Stimulated activated CD4-positive, alpha-beta T cell treated with anti-CD3 and anti-CD28 coated beads, Interleukin-2, amount 100 ng/mL, for 48 hours (primary cell): ENCODE measurements at regions not wholly inside any gene's neighbourhood (a gene's known extent, or its start where the extent isn't known, plus 50 kb on each side); places are given as distances from the start of the nearest gene placed in this dataset.

Experiments
- DNase-seq, 2 donors: peaks; one replicate each; pipeline ENCODE4 v3.0.0-alpha.2; 2020

GRCh38 chr2:217149087-217149660 is 289.3 kb upstream of the TNP1 start:
- no peak for DNase-seq

- DNase-seq = no peak
Measured at GRCh38 chr2:217147818-217148217, 288.0 kb upstream of the TNP1 start.

GRCh38 chr2:217146956-217147355 is 287.1 kb upstream of the TNP1 start:
- DNase-seq = no peak

DNA sequence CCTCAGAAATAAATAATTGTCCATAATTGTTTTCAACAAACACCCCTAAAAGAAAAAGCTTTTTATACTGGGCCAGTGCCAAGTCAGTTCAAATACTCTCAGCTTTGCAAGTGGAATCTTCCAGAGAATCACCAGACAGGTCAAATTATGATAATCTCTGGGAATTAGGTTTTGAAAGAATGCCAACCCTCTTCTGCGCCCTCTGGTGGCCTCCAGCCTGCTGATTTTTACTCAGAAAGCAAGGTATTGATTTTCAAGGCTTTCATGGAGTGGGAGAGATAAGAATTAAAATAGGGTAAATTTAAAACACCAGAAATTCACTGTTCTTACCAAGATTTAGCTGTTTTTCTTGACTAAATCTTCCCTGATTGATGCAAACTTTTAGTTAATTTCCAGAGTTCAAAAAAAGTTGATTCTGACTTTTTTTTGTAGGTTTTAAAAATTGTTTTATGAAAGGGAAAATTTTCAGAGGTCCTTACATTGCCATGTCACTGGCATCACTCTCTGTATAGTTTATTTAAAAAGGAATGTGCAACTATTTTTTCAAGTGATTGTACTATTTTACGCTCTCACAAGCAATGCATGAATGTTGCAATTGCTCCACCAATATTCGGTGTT is 282.9 kb upstream of the TNP1 start:
- DNase-seq = peak; percentile 10 to 25

- DNase-seq = no peak
Measured at GRCh38 chr2:217138284-217138683, 278.4 kb upstream of the TNP1 start.

DNA sequence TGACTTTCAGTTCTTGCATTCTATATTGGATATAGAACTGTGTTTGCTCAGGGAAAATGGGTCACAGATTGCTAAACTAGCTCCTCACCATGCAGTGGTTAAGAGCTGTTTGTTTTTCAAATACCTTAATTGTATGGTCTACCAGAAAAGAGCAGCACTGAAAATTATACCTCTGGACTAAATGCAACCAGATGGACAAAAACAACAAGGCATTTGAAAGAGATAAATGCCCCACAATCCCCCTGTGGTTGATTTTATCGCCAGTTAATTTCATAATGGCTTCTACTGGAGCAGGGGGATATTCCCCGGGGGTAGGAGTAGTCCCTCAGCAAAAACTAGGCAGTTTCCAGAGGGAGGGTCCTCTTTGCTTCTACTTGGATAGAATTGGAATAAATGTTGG is 267.9 kb upstream of the TNP1 start:
- DNase-seq = no peak

DNA sequence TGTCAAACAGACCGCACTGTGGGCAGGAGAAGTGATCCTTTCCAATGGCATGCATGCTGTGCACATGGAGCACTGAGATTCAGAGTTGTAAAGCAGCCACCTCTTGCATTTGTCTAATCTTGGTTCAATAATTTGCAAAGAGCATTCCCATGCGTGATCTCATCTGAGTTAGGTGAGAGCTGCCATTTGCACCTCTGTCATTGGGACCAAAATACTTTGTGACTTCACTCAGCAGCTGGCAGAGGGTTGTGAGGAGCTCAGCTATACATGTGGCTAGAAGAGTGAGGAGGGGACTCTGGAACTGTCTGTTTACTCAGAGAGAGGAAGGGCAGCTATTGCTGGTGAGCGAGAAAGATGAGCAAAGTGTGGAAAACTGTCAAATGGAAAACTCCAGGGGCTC is 265.1 kb upstream of the TNP1 start:
- no peak for DNase-seq

DNA sequence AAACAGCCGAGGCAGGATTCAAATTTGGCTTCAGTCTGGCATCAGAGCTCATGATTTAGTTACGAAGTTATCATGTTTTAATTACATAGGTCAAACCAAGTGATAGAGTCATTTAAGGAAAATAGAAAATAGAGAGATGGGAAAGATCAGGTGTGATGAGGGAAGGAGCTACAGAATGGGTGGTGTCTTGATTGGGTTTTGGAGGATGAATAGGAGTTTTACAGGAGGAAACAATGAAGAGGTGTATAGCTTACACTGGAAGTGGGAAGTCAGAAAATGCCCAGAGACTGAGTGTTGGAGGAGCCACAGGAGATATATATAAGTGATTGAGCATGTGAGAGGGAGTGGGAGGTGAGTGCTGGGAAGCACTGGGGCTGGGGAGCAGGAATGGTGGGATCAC is 264.2 kb upstream of the TNP1 start:
- no peak for DNase-seq

GRCh38 chr2:217121565-217121964 is 261.7 kb upstream of the TNP1 start:
- DNase-seq = no peak

GRCh38 chr2:217120429-217120828 is 260.6 kb upstream of the TNP1 start:
- DNase-seq = no peak

DNA sequence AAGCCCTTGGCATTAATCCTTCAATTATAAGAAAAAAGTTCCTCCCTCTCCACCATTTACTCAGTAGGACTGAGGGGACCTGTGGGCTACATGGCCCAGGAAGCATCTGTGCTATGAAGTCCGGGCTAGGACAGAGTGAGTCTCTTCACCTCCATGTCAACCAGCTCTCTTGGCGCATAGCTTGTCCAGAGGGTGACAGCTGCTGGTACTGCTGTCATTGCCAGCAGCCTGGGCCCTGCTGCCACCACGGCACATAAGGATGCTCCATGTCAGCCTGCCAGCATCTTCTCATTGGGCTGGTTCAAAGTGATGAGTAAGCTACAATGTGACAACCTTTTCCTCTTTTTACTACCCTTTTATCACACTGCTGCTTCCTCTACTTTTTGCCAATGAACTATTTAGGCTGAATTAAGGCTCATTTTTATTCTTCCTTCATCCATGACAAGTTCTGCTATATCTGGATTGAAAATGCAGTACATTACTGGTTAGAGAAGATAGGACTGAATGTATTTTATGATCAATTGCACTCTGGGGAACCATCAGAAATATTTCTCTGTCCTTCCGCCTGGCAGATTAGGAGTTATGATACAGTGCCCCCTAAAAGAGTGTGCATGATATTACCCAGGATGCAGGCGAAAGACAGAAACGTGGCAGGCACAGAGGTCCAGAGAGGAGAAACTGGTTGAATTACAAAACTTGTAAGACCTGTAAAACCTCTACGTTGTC is 258.9 kb upstream of the TNP1 start:
- DNase-seq = no peak

DNA sequence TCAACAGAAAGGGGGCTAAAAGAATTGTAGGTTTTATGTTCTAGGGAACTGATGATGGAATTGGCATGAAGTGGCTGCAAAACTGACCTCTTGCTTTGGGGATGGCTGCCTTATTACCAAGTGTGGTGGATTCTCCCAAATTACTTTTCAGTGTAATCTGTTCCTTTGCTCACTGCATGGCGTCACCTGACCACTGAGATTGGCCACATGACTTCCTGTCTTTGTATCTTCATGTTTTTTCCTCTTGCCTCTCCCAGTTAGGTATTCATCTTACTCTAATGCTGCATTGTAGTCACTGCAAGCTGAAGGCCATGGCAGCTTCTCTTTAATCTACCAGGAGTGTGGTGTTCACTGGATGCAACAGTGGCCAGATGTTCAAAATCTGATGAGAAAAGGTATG is 257.7 kb upstream of the TNP1 start:
- DNase-seq = no peak

- DNase-seq = no peak
Measured at GRCh38 chr2:217116610-217117009, 256.7 kb upstream of the TNP1 start.

- DNase-seq = no peak
Measured at GRCh38 chr2:217114117-217114516, 254.3 kb upstream of the TNP1 start.

DNA sequence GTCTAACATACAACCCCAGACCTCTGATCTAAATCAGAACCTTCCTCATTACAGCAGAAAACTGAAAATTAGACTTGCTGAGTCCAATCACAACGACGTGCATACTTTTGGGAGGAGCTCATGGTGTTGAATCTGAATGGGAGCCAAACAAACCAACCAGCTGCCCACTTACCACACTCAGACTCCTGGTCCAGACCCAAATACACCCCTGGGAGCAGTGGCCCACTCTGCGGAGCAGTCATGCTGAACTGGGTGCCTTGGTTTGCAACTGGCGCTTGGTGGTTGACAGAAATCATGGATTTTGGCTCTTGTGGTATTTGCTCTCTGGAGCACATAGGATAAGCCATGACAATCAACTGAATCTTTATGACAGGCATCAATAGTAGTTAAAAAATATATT is 253.6 kb upstream of the TNP1 start:
- no peak for DNase-seq

GRCh38 chr2:217110550-217110949 is 250.7 kb upstream of the TNP1 start:
- DNase-seq = no peak

DNA sequence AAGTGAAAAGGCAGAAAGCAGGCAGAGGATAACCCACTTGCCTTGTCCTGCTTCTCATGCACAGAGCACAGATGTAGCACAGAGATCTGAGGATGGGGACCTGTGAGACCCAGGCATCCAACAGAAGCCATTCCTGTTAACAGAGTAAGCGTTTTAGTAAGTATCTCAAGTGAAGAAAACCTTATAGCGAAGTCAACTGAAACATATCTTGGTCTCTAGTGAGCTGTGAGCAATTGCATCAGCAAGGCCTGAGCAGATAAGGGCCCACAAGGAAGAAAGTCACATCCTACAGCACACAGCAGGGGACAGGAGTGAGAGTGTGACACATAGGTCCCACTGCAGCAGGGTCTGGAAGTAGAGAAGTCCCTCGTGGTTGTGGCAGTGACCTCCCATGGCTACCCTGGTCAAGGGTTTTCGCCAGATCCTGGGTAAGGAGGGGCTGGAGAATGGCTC is 248.7 kb upstream of the TNP1 start:
- no peak for DNase-seq

DNA sequence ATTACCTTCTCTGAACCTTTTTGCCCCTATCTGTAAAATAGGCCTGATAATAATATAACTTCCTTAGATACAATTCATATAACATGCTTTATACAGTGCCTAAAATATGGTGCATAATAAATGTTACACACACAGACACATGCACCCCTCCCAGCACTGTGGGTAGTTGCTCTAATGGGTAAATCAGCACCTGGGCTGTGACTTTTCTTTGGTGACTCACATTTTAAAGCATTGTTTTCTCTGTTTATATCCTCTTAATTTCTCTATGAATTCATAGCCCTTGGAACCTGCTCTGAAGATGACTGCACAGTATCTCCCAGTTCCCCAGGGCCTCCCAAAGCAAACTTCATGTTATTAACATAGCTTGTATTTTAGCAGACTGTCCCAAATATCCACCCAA is 248.2 kb upstream of the TNP1 start:
- no peak for DNase-seq

GRCh38 chr2:217107480-217107879 is 247.6 kb upstream of the TNP1 start:
- DNase-seq = no peak

DNA sequence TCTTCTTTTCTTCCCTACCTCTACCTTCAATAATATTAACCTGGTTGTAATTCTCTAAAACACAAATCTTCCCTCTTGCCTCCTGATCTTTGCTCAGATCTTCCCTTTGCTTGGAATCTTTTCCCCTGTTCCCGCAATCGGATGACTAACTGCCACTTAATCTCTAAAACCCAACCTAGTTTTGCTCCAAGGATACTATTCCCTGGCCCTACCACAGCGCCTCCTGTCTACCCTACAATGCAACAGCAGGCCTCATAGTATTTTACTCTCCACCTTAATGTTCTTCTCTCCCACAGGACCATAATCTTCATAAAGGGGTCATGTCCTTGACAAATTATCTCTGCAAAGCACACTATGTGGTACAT is 246.8 kb upstream of the TNP1 start:
- DNase-seq = no peak

DNA sequence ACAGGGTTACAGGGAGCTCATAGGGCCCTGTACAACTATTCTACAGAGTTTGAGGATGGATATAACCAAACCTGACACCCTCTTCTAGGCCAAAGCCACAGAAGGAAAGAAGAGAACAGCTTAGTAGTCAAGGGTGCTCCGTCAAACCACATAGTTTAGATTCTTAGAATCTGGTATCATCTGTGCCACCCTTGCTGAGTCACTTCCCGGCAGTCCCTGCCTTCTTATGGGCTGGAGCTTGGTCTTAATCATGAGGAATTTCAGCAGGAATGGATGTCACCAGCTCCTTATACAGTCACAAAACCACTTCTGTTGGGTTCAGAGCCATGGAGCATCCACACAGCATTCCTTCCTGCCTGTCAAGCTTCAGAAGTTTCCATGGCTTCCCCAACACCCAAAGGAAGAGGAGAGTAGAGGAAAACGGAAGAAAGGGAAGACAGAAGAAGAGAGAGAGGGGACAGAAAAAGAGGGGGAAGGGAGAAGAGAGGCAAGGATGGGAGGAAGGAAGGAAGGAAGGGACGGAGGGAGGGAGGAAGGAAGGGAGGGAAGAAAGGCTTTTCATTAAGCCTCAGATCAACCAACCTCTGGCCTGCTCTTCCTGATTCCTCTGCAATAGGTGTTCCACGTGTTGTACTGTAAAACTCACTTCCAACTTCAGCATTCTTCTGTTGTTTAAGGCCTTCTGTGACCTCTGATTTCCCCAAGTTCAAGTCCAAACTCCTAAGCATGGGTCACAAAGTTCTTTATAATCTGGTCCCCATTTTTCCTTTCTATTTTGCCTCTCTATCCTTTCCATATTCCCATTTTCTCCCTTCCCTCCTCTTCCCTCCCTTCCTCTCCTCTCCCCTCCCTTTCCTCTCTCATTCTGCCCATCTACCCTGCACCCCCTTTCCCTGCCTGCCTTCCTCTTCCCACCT is 246.1 kb upstream of the TNP1 start:
- no peak for DNase-seq

- no peak for DNase-seq
Measured at GRCh38 chr2:217103752-217104545, 244.1 kb upstream of the TNP1 start.

DNA sequence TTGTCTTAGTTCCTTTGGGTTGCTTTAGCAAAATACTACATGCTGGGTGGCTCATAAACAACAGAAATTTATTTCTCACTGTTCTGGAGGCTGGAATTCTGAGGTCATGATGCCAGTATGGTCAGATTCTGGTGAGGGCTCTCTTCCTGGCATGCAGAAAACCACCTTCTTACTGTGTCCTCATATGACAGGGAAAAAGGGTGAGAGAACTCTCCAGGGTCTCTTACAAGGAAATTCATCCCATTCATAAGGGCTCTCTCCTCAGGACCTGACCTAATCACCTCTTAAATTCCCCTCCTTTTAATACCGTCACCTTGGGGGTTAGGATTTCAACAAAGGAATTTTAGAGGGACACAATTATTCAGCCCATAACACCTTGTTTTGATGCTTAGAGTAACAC is 243.1 kb upstream of the TNP1 start:
- no peak for DNase-seq
